HG03095 (cell line): ENCODE measurements at regions not wholly inside any gene's neighbourhood (a gene's known extent, or its start where the extent isn't known, plus 50 kb on each side); places are given as distances from the start of the nearest gene placed in this dataset.
"Not testable (repeated sequence)": the region's sequence is repeated elsewhere in the genome, so short reads cannot be mapped to it uniquely, and the experiment has no call there.

Experiments
- ATAC-seq: cut with Tn5 transposase; IDR thresholded peaks from one replicate; pipeline ENCODE4 v1.9.1; 2021; ENCODE audit warnings: moderate library complexity; ENCODE audit not compliant: unreplicated experiment

- ATAC-seq, result no peak
These were observed 1176.1 kb upstream of the ADGRL2 start for GRCh38 chr1:80624682-80625081.

- ATAC-seq, result no peak
These were observed 1193.7 kb upstream of the ADGRL2 start for GRCh38 chr1:80607064-80607463.

GRCh38 chr1:80594013-80594412, 1206.7 kb upstream of the ADGRL2 start:
- no peak for ATAC-seq

GRCh38 chr1:80593197-80593596, 1207.5 kb upstream of the ADGRL2 start:
- ATAC-seq, result no peak

- ATAC-seq, result no peak
These were observed 1217.8 kb upstream of the ADGRL2 start for GRCh38 chr1:80582980-80583379.

- ATAC-seq, result no peak
These were observed 1221.7 kb upstream of the ADGRL2 start for GRCh38 chr1:80579055-80579454.

GRCh38 chr1:80566867-80567266, 1233.9 kb upstream of the ADGRL2 start:
- ATAC-seq, result no peak

- ATAC-seq, result no peak
These were observed 1234.6 kb upstream of the ADGRL2 start for GRCh38 chr1:80566123-80566522.

- ATAC-seq, result no peak
These were observed 1235.3 kb upstream of the ADGRL2 start for GRCh38 chr1:80565406-80565805.

GRCh38 chr1:80542231-80542630, 1258.5 kb upstream of the ADGRL2 start:
- no peak for ATAC-seq

GRCh38 chr1:80540596-80540995, 1260.1 kb upstream of the ADGRL2 start:
- ATAC-seq, result no peak

- ATAC-seq, result no peak
These were observed 1260.6 kb upstream of the ADGRL2 start for GRCh38 chr1:80540149-80540548.

GRCh38 chr1:80539298-80539697, 1261.4 kb upstream of the ADGRL2 start:
- not testable (repeated sequence) for ATAC-seq

GRCh38 chr1:80536461-80536860, 1264.3 kb upstream of the ADGRL2 start:
- no peak for ATAC-seq

GRCh38 chr1:80535466-80535865, 1265.3 kb upstream of the ADGRL2 start:
- ATAC-seq, result no peak

- ATAC-seq, result no peak
These were observed 1266.0 kb upstream of the ADGRL2 start for GRCh38 chr1:80534606-80535360.

GRCh38 chr1:80533775-80534334, 1266.9 kb upstream of the ADGRL2 start:
- ATAC-seq, result no peak

GRCh38 chr1:80533093-80533492, 1267.6 kb upstream of the ADGRL2 start:
- no peak for ATAC-seq

GRCh38 chr1:80531182-80531581, 1269.6 kb upstream of the ADGRL2 start:
- ATAC-seq, result no peak

- ATAC-seq, result no peak
These were observed 1271.2 kb upstream of the ADGRL2 start for GRCh38 chr1:80529546-80529945.

- ATAC-seq, result no peak
These were observed 1276.9 kb upstream of the ADGRL2 start for GRCh38 chr1:80523861-80524260.

- not testable (repeated sequence) for ATAC-seq
These were observed 1277.7 kb upstream of the ADGRL2 start for GRCh38 chr1:80523071-80523470.

GRCh38 chr1:80520949-80521348, 1279.8 kb upstream of the ADGRL2 start:
- ATAC-seq, result no peak
